LNCaP clone FGC (cell line): ENCODE measurements at regions not wholly inside any gene's neighbourhood (a gene's known extent, or its start where the extent isn't known, plus 50 kb on each side); places are given as distances from the start of the nearest gene placed in this dataset.

Source experiments
- DNase-seq: peaks from one replicate; pipeline ENCODE4 v3.0.0-alpha.2; 2011; ENCODE audit warnings: low read depth
- H3K4me3 ChIP-seq: 2 replicates; pipeline ENCODE4 v1.5.1; 2011; ENCODE audit warnings: mild to moderate bottlenecking, low read depth, low read length, control low read depth
- TF ChIP-seq, protein P1 (sequence below): IDR thresholded peaks from 2 replicates; pipeline ENCODE4 v1.5.1; 2012; ENCODE audit warnings: mild to moderate bottlenecking; ENCODE audit not compliant: control insufficient read depth, insufficient read depth; ENCODE audit errors: extremely low read depth

DNA sequence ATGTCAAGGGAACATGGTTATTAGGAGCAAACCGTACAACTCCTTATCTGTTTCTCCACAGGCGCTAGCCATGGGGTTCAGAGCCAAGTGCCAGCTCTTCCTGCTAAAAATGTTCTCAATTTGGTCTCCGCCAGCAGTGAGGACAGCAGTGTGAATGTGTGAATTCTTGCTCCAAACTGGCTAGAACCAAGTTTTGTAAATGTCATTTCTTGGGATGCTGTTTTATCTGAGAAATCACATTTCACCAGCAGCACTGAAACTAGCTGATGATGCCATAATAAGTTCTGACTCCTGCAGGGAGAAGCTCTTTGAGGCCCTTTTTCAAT is 140.6 kb upstream of the LGALSL start:
- TF ChIP-seq, protein P1, sequence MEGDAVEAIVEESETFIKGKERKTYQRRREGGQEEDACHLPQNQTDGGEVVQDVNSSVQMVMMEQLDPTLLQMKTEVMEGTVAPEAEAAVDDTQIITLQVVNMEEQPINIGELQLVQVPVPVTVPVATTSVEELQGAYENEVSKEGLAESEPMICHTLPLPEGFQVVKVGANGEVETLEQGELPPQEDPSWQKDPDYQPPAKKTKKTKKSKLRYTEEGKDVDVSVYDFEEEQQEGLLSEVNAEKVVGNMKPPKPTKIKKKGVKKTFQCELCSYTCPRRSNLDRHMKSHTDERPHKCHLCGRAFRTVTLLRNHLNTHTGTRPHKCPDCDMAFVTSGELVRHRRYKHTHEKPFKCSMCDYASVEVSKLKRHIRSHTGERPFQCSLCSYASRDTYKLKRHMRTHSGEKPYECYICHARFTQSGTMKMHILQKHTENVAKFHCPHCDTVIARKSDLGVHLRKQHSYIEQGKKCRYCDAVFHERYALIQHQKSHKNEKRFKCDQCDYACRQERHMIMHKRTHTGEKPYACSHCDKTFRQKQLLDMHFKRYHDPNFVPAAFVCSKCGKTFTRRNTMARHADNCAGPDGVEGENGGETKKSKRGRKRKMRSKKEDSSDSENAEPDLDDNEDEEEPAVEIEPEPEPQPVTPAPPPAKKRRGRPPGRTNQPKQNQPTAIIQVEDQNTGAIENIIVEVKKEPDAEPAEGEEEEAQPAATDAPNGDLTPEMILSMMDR = no peak
- no peak overlapping the region for H3K4me3 ChIP-seq
- DNase-seq = no peak

DNA sequence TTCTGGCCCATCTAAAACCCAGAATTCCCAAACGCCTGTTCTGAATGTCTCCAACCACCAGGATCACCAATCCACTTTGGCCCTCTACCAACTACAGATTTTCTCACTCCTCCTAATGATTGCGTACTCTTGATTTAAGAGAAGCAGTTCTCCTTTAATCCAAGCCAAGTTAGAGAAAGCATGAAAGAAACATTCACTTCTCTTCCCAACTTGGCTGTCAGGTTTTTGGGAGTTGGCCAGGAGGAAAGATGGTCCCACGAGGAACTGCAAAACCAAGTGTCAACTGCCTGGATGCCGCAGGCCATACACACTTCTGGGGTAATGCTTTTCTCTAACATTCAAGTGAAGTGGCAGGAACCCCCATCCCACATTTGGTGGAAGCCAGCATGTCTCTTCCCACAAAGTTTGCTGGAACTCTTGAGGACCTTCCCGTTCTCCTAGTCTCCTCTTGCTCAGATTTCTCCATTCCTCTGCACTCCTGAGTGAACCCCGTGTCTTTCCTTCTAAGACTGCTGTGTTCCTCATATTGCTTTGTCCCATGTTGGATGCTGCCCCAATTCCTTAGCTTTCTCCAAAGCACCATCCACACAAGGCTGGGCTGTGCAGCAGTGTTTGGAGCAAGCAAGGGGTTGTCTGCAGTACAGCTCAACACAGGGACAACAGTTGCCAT is 138.5 kb upstream of the LGALSL start:
- no peak overlapping the region for H3K4me3 ChIP-seq
- TF ChIP-seq, protein P1 = no peak
- no peak for DNase-seq

DNA sequence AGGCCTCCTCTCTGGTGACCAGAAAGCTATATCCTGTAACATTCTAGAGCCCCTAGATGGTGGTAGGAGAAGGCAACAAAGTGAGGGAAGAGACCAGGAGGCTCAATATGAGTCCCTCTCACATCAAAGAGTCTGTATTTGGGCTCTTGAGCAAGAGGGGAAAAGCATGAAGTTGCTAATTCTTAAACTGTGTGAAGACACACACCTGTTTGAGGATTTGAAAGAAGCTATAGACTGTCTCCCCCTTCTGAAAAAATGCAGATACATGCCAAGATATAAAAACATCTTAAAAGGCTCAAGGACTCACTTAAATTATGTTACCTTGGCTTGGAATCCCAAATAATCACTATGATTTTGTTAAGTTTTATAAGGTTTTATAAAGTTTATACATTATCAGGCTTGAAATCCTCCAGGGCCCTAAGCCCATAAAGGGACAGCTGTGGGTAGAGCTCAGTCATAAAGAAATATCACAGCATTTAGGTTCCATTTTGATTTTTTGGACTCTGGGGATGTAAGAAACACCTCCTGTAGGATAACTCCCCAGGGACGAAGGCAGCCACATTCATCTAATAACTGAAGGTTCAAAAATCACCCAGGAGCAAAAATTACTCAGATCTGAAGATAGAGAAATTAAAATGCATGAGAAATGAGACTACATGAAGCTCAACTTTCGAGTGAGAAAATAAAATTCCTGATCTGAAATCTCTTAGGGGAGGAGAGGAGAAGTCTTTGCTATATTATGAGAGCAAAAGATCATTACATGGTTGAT is 136.1 kb upstream of the LGALSL start:
- TF ChIP-seq, protein P1 = no peak
- H3K4me3 ChIP-seq = no peak overlapping the region
- DNase-seq = no peak

DNA sequence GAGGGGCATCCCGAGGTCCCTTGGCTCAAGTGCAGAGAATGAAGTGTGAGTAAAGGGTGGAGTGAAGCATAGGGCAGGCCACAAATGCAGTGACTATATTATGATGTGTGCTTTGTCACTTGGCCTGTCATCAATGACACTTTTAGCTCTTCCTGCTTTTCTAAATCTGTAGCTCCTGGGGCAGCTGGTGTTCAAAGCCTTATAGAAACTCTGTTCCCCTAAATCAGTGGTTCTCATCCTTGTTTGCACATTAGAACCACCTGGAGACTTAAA is 135.6 kb upstream of the LGALSL start:
- TF ChIP-seq, protein P1 = no peak
- no peak for DNase-seq
- H3K4me3 ChIP-seq = no peak overlapping the region

DNA sequence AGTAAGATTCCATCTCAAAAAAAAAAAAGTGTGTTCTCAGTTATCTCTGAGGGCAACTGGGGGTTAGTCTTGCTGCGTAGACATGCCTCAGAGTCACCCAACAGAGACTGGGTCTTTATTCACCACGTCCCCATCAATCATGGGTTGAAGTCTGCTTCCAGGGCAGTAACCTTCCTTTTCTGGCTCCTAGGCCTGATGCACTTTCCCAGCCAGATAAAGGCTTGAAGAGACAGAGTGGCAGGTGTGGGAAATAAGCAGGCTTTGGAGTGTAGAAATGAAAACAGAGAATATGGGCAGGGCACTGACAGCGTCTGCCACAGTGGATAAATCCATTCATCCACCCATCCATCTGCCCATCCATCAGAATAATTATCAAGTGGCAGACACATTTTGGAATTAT is 134.1 kb upstream of the LGALSL start:
- no peak for DNase-seq
- TF ChIP-seq, protein P1 = no peak
- H3K4me3 ChIP-seq = no peak overlapping the region

DNA sequence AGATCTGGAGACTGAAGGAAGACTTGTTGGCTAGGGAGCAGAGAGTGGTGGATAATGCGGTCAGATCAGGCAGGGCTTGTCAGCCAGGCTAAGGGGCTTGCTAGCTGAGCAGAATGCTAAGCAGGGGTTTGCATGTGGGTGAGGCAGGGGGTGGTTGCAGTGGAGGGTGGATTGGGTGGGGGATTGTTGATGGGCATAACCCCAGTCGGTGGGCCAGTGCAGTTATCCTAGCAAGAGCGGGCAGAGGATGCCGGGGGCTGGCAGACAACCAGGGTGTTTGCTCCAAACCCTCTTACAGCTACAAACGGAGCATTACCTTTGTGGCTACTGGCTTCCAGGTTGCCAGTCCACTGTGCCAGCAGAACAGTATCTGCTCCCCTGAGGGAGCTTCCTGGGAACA is 131.5 kb upstream of the LGALSL start:
- no peak overlapping the region for H3K4me3 ChIP-seq
- DNase-seq = no peak
- TF ChIP-seq, protein P1 = no peak

DNA sequence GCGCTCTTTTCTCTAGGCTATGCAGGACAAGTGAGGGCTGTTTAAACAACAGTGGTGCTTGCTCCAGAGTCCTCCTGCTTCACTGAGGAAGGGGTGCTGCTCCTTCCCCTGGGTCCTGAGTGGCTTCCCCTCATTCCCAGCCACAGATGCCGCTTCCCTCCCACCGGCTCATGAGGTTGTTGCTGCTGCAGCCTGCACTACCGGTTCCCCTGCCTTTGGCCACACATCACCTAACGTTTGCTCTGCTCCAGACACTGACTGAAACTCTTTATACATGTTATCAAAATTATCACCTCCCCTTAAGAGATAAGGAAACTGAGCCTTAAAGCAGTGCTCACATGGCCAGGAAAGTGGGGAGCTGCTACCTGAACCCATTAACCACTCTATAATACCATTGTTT is 130.8 kb upstream of the LGALSL start:
- no peak overlapping the region for H3K4me3 ChIP-seq
- DNase-seq = no peak
- TF ChIP-seq, protein P1 = no peak
